Panc1 (cell line): ENCODE measurements at regions not wholly inside any gene's neighbourhood (a gene's known extent, or its start where the extent isn't known, plus 50 kb on each side); places are given as distances from the start of the nearest gene placed in this dataset.

ENCODE experiments used
- ATAC-seq: fragments of 200-7000 bp; cut with Tn5 transposase; 2 replicates; pipeline ENCODE4 v1.9.1; 2020; ENCODE audit warnings: mild to moderate bottlenecking, moderate library complexity
- BruUV-seq: library from RNA; stranded (reverse); fragments of 400-500 nt; replicated peaks from 2 replicates; lab custom pipeline; 2021; lab: Mats Ljungman, UMichigan
- CTCF ChIA-PET: fragments of 300-600 bp; sonication (Branson Sonifier 250); formaldehyde crosslinking; loops from one replicate; lab custom pipeline; 2022; ENCODE audit warnings: antibody characterized with exemption; lab: Charles Lee
- POLR2A ChIA-PET: fragments of 300-600 bp; sonication (Branson Sonifier 250); formaldehyde crosslinking; loops from one replicate; lab custom pipeline; 2022; ENCODE audit warnings: antibody characterized with exemption; lab: Charles Lee
- DNase-seq: peaks from one replicate; pipeline ENCODE4 v3.0.0-alpha.2; 2010; ENCODE audit warnings: low read depth, low spot score
- H3K27ac ChIP-seq: 2 replicates; pipeline ENCODE4 v1.5.1; 2011; ENCODE audit warnings: mild to moderate bottlenecking, low read length, inconsistent platforms
- H3K27me3 ChIP-seq: fragments of 200-500 bp; sonication (Bioruptor generic); 2 replicates; pipeline ENCODE4 v1.6.0; 2014; ENCODE audit warnings: low read length, inconsistent platforms; ENCODE audit not compliant: control insufficient read depth, insufficient read depth
- H3K36me3 ChIP-seq: fragments of 200-500 bp; sonication (Bioruptor generic); 2 replicates; pipeline ENCODE4 v1.5.1; 2014; ENCODE audit warnings: inconsistent platforms, mild to moderate bottlenecking, low read length, moderate library complexity; ENCODE audit not compliant: control insufficient read depth, insufficient read depth
- H3K4me1 ChIP-seq: 2 replicates; pipeline ENCODE4 v1.5.1; 2011; ENCODE audit warnings: inconsistent platforms, mild to moderate bottlenecking, low read length, moderate library complexity; ENCODE audit not compliant: control insufficient read depth, insufficient read depth
- H3K4me3 ChIP-seq, 2 experiments: 2 replicates each; pipeline ENCODE4 v1.5.1; 2011 to 2012; ENCODE audit warnings: low read depth in 2 of 2, low read length in 2 of 2, mild to moderate bottlenecking in 2 of 2, inconsistent platforms in 1 of 2, moderate library complexity in 1 of 2
- H3K9me3 ChIP-seq: fragments of 200-500 bp; sonication (Bioruptor generic); 2 replicates; pipeline ENCODE4 v1.5.1; 2014; ENCODE audit warnings: low read depth, mild to moderate bottlenecking, inconsistent platforms, low read length, moderate library complexity; ENCODE audit not compliant: control insufficient read depth, insufficient read depth
- CTCF ChIP-seq: fragments of 450-650 bp; IDR thresholded peaks from 2 replicates; pipeline ENCODE4 v1.5.1; 2017; ENCODE audit warnings: mild to moderate bottlenecking
- POLR2AphosphoS5 ChIP-seq: IDR thresholded peaks from 2 replicates; pipeline ENCODE4 v1.6.1; 2012; ENCODE audit warnings: mild to moderate bottlenecking, low read depth, low read length, moderate library complexity
- REST ChIP-seq, 2 experiments: IDR thresholded peaks; 2 replicates each; pipeline ENCODE4 v1.6.1; 2011 to 2012; ENCODE audit warnings: low read depth in 2 of 2, control low read depth in 1 of 2, low read length in 1 of 2, mild to moderate bottlenecking in 1 of 2, moderate library complexity in 1 of 2; ENCODE audit not compliant: insufficient read depth in 1 of 2
- SIN3A ChIP-seq: IDR thresholded peaks from 2 replicates; pipeline ENCODE4 v1.6.1; 2012; ENCODE audit warnings: low read depth, mild to moderate bottlenecking, low read length, moderate library complexity, borderline replicate concordance; ENCODE audit not compliant: insufficient read depth
- TCF7L2 ChIP-seq: IDR thresholded peaks from 2 replicates; pipeline ENCODE4 v1.6.1; 2011; ENCODE audit warnings: mild to moderate bottlenecking, low read depth, low read length, inconsistent platforms
- in situ Hi-C: cut with HindIII; loops from 2 replicates; pipeline ENCODE4 v1.10.0; 2016; ENCODE audit warnings: low sequenced_read_pairs, low pct_unique_long_range_greater_than_20kb
- intact Hi-C: fragments of 100-400 bp; cut with micrococcal nuclease; formaldehyde crosslinking; loops from one replicate; pipeline ENCODE4 v1.10.0; 2022; ENCODE audit not compliant: unreplicated experiment

GRCh38 chr18:1657876-1658275, 753.2 kb downstream of the ADCYAP1 start:
- POLR2A ChIA-PET, result no interaction called here
- DNase-seq, result no peak

DNA sequence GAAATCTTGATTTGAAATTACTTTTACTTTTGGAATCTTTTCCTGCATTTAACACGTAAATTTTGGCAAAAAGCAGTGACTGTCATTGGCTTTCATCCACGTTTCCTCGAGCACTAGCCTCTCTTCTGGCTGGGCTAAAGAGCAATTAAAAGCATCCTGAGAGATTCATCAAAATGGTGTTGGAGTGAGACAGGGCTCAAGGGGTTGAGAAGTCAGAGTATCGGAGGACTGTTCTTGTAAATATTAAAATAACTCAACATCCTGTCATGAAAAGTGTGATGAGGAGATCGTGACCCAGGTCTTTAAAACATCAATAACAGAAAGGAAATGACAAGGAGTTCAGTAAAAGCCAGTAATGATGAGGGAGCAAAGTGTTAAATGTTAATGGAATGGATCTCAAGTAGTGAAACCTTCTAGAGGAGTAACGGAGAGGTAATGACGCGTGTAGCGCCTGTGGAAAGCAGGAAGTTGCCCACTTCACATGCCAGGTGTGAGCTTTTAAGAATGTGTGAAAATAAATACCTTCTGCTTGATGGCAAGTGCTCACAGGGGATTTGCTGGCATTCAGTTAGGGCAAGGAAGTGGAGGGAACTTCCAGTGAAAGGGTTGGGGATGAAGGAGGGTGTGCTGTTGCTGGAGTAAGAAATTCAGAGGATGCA, 754.4 kb downstream of the ADCYAP1 start:
- H3K4me3 ChIP-seq, result no peak overlapping the region
- BruUV-seq, result no TSS peak
- H3K27ac ChIP-seq, result no peak overlapping the region
- CTCF ChIA-PET, result no interaction called here
- no peak for TF ChIP-seq POLR2AphosphoS5
- no peak for TF ChIP-seq TCF7L2
- TF ChIP-seq SIN3A, result no peak
- no peak for TF ChIP-seq CTCF
- TF ChIP-seq REST (IDR thresholded peaks at IDR 0.05; ENCODE audit: insufficient read depth in 1 of 2, low read depth in 2 of 2, low read length in 1 of 2), result no peak
- no peaks in the 10 kb centered on the region for H3K36me3 ChIP-seq
- POLR2A ChIA-PET, result no interaction called here
- H3K4me1 ChIP-seq, result no peaks in the 10 kb centered on the region
- ATAC-seq (no peak), DNase-seq (no peak)
- H3K9me3 ChIP-seq, result peaks cover 3% of the 10 kb centered on the region; the same call in 1 of the 2 replicates
- in situ Hi-C loops, result no loop called here
- intact Hi-C loops, result no loop called here
- no peaks in the 10 kb centered on the region for H3K27me3 ChIP-seq

More at GRCh38 chr18:1657876-1658275, 753.2 kb downstream of the ADCYAP1 start:
- Histone ChIP-seq H3K27ac (no peak overlapping the region), H3K4me1 (no peaks in the 10 kb centered on the region), H3K9me3 (peaks cover 3% of the 10 kb centered on the region; the same call in 1 of the 2 replicates), H3K27me3 (no peaks in the 10 kb centered on the region), H3K36me3 (no peaks in the 10 kb centered on the region), H3K4me3 (no peak overlapping the region)
- BruUV-seq, result no TSS peak
- intact Hi-C loops, result no loop called here
- in situ Hi-C loops, result no loop called here
- CTCF ChIA-PET, result no interaction called here
- TF ChIP-seq SIN3A (no peak), POLR2AphosphoS5 (no peak), TCF7L2 (no peak), CTCF (no peak), REST (IDR thresholded peaks at IDR 0.05; ENCODE audit: insufficient read depth in 1 of 2, low read depth in 2 of 2, low read length in 1 of 2) (no peak)
- no peak for ATAC-seq
